ENCODE measurements at regions not wholly inside any gene's neighbourhood (a gene's known extent, or its start where the extent isn't known, plus 50 kb on each side); places are given as distances from the start of the nearest gene placed in this dataset.

DNA sequence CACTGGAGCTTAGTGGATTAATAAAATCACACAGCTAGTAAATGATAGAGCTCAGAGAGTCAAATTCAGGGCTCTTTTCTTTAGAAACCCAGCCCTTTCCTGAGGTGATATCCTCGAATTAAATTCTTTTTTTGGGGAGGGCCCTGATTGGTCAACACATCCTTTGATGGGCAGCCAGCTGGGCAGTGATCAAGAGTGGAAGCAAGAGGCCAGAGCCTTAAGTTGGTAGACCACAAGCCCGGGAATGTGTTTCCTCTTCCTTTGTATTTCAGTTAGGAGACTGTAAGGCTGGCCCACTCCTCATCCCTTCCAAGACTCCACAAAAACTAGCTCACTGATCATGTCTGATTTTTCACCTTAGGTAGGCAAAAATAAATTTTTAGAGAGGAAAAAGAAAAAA, 640.5 kb downstream of the DHX35 start (continued):
- TF ChIP-seq ZNF462 (CRISPR knock-in tag; IDR thresholded peaks at IDR 0.05): no peak

DNA sequence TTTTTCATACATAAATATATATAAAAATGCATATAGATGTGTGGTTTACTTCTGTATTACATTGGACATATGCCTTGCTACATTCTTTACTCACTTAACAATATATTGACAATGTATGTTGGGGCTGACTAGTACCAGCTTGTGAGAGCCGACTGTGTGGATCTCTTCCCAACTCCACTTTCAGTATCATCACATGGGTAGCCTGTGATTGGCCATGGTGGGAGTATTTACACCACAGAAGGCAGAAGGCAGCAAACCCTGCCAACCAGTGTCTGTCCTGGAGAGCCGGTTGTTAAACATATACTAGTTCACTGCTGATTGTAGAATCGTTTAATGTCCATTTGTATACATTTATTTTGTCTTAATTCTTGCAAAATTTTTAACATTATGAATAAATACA, 638.7 kb downstream of the DHX35 start:
- ATAC-seq (no peak), DNase-seq (ENCODE audit: low spot score) (no peak)
- no peak overlapping the region for H3K4me3 Mint-ChIP-seq
- H3K36me3 ChIP-seq (ENCODE audit: insufficient read depth): no peaks in the 10 kb centered on the region
- peaks cover 6% of the 10 kb centered on the region for H3K4me1 ChIP-seq (ENCODE audit: insufficient read depth)
- no peaks in the 10 kb centered on the region for H3K36me3 Mint-ChIP-seq (ENCODE audit: low read depth)
- no peaks in the 10 kb centered on the region for H3K9me3 Mint-ChIP-seq
- H3K79me2 ChIP-seq (replicated peaks; ENCODE audit: insufficient read depth): no peaks in the 10 kb centered on the region
- H4K20me1 ChIP-seq (replicated peaks; ENCODE audit: insufficient read depth): no peaks in the 10 kb centered on the region
- H3K4me1 Mint-ChIP-seq: peaks cover 10% of the 10 kb centered on the region; the same call in 2 of the 3 replicates
- no peaks in the 10 kb centered on the region for H3K27me3 ChIP-seq (ENCODE audit: insufficient read depth)
- TF ChIP-seq ETS1 (IDR thresholded peaks at IDR 0.05): no peak
- TF ChIP-seq CREB1 (CRISPR knock-in tag; IDR thresholded peaks at IDR 0.05; ENCODE audit: low read depth): no peak
- TF ChIP-seq CTCF (conservative IDR thresholded peaks at IDR 0.05; ENCODE audit: low read depth in 2 of 2): no peak
- TF ChIP-seq EZH2 (IDR thresholded peaks at IDR 0.05; ENCODE audit: low read depth, unreplicated experiment): no peak
- TF ChIP-seq ZNF114 (CRISPR knock-in tag; IDR thresholded peaks at IDR 0.05): no peak
- no peak for TF ChIP-seq POLR2AphosphoS5 (IDR thresholded peaks at IDR 0.05; ENCODE audit: low read depth)
- TF ChIP-seq ZNF331 (CRISPR knock-in tag; IDR thresholded peaks at IDR 0.05; ENCODE audit: low read depth): no peak
- no peak for TF ChIP-seq NANOG (IDR thresholded peaks at IDR 0.05; ENCODE audit: borderline replicate concordance)
- no peak overlapping the region for H3K27ac Mint-ChIP-seq
- peaks cover 8% of the 10 kb centered on the region for H3K9me2 ChIP-seq (ENCODE audit: insufficient read depth)
- peaks cover 2% of the 10 kb centered on the region for H3K27me3 Mint-ChIP-seq (ENCODE audit: insufficient read depth, low read depth, poor library complexity)
- no peak overlapping the region for H3K27ac ChIP-seq (ENCODE audit: low read depth)
- H3F3A ChIP-seq (replicated peaks; ENCODE audit: low read depth): no peaks in the 10 kb centered on the region
- H3K4me3 ChIP-seq: no peak overlapping the region
- H2AFZ ChIP-seq: no peak overlapping the region
- no peak overlapping the region for H3K4me2 ChIP-seq
